Stimulated activated CD8-positive, alpha-beta memory T cell treated with anti-CD3 and anti-CD28 coated beads, Interleukin-12 subunit alpha, Interleukin-12 subunit beta, amount 100 ng/mL, for 24 hours (primary cell): ENCODE measurements at regions not wholly inside any gene's neighbourhood (a gene's known extent, or its start where the extent isn't known, plus 50 kb on each side); places are given as distances from the start of the nearest gene placed in this dataset.

Source experiments
- DNase-seq: peaks from one replicate; pipeline ENCODE4 v3.0.0-alpha.2; 2020; ENCODE audit errors: extremely low read depth

GRCh38 chr7:45350896-45351295 is 193.3 kb downstream of the RAMP3 start:
- no peak for DNase-seq

- DNase-seq: no peak
These were observed 200.7 kb downstream of the RAMP3 start for GRCh38 chr7:45358287-45358686.

- no peak for DNase-seq
These were observed 201.7 kb downstream of the RAMP3 start for GRCh38 chr7:45359250-45359649.

DNA sequence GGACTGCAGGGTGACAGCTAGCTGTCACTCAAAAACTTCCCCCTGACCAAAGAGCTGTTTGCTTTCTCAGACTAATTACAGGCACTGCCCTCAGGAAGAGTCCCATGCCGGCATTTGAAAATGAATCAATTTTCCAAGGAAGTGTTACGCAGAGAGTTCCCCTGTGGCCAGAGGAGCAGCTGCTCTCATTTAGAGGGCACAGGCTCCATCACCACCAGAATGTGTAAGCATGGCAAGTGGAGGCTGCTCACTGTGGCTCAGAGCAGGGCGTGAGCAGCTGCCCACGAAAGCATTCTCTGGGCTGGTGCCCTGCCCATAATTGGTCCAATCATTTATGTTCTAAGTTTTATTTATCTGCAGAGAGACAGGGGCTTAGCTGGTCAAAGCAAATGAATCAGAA is 202.2 kb downstream of the RAMP3 start:
- DNase-seq: no peak

- no peak for DNase-seq
These were observed 206.1 kb downstream of the RAMP3 start for GRCh38 chr7:45363669-45364068.

- no peak for DNase-seq
These were observed 207.8 kb downstream of the RAMP3 start for GRCh38 chr7:45365341-45365740.

GRCh38 chr7:45366475-45366874 is 207.7 kb upstream of the ADCY1 start:
- DNase-seq: no peak

DNA sequence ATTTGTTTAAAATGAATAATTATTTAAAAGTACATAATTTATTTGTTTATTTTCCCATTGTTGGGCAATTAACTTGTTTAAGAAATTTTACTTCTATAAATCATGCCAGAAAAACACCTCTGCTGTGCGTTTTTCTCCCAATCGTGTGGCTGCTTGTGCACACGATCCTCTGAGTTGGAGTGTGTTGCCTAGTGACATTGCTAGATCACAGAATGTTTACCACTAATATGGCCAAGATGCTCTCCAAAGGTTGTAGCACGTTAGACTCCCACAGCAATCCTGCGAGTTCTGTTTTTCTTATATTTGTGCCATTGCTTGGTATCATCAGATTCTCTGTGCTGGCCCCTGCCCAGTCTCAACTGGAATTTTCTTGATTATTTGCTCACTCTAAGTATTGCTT is 207.1 kb upstream of the ADCY1 start:
- no peak for DNase-seq

DNA sequence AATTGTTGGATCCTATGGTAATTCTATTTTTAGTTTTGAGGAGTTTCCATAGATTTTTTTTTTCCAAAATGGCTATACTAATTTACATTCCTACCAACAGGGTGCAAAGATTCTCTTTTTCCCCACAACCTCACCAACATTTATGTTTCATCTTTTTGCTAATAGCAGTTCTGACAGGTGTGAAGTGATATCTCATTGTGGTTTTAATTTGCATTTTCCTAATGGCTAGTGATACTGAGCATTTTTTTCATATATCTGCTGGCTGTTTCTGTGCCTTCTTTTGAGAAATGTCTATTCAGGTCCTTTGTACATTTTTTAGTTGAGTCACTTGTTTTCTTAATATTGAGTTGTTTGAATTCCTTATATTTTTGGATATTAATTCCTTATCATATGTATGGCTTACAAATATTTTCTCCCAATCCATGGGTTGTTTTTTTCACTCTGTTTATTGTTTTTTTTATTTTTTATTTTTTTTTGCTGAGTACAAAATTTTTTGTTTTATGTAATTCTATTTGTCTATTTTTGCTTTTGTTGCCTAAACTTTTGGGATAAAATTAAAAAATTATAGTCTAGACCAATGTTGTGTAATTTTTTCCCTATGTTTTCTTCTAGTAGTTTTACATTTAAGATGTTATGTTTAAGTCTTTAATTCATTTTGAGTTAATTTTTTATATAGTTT is 205.9 kb upstream of the ADCY1 start:
- no peak for DNase-seq

GRCh38 chr7:45384499-45384898 is 189.7 kb upstream of the ADCY1 start:
- no peak for DNase-seq

GRCh38 chr7:45387837-45388236 is 186.3 kb upstream of the ADCY1 start:
- no peak for DNase-seq

- no peak for DNase-seq
These were observed 184.9 kb upstream of the ADCY1 start for GRCh38 chr7:45389073-45389872.

DNA sequence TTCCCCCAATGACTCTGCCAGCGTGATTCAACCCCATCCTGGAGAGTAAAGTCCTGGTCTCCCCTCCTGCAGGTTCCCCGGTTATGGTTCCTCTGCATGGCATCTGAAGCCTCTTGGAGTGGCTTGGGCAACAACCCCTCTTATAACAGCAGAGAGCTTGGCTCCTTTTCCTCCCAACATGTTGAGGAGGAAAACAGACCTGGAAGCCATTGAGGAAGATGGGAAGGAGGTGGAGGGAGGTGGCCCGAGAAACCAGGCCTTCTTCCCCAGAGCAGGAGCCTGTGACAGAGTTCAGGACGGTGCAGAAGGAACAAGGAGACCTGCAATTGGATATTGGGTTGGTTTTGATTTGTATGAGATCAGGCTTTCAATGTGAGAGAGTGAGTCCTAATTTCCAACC is 184.0 kb upstream of the ADCY1 start:
- no peak for DNase-seq

DNA sequence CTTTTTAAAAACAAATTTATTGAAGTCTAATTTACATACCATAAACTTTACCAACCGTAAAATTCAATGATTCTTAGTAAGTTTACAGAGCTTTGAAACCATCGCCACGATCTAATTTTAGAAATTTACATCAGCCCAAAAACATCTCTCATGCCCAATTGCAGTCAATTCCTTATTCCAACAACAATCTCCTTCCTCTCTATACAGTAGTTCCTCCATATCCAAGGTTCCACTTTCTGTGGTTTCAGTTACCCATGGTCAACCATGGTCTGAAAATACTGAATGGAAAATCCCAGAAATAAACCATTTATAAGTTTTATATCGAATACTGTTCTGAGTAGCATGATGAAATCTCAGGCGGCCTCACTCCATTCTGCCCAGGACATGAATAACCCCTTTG is 183.4 kb upstream of the ADCY1 start:
- no peak for DNase-seq

DNA sequence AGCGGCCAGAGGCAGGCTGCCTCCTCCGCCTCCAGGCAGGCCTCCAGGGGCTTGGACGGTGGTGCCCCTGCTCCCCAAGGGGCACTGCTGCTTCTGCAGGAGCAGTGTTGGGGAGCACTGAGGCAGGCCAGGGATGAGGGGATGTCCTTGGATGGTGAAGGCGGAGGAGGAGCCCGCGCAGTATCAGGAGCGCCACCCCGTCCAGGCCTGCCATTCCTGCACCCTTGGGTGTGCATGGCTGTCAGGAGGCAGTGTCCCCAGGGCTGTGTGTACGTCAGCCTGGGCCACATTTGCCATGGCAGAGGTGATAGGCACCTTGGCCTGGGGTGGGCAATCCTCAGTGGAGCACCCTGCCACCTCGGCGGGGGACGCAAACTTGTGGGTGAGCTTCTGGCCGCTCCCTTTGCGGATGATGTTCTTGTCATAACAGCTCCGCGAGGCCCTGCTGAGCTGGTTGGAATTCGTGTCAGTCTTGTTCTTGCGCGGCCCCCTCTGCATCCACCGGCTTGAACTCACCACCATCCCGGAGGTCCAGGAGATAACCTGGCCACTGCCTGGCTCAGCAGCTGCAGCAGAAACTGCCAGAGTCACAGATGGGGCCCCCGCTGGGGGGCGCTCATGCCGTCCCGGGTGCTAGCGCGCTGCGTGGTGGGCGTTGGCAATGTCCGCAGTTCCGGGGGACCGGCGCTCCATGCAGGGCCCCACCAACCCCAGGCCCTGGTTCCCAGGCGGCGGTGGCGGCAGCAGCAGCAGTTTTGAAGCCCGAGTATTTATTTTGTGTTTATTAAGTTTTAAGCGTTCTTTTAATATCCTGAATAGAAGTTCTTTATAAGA is 182.3 kb upstream of the ADCY1 start:
- DNase-seq: no peak

- DNase-seq: no peak
These were observed 180.0 kb upstream of the ADCY1 start for GRCh38 chr7:45394117-45394708.

- DNase-seq: no peak
These were observed 175.1 kb upstream of the ADCY1 start for GRCh38 chr7:45399069-45399468.

- DNase-seq: no peak
These were observed 173.5 kb upstream of the ADCY1 start for GRCh38 chr7:45400680-45401079.

GRCh38 chr7:45401155-45401554 is 173.0 kb upstream of the ADCY1 start:
- no peak for DNase-seq

DNA sequence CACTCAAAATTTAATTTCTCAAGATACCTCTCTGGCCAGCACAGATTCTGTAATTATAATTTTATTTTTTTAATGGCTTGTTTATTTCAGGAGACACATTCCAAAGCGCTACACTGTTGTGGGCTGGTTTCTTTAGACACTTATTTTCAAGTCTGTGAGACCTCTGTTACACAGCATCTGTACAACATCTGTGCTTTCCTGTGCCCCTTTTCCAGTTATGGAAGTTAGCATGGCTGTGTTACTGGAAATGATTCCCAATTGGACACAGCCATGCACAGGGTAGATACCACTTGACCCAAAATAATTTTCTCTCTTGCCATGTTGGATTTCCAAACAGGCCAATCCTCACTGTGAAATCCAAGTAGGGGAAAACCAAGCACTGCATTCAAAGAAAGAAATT is 172.3 kb upstream of the ADCY1 start:
- no peak for DNase-seq

GRCh38 chr7:45402480-45403218 is 171.5 kb upstream of the ADCY1 start:
- no peak for DNase-seq

DNA sequence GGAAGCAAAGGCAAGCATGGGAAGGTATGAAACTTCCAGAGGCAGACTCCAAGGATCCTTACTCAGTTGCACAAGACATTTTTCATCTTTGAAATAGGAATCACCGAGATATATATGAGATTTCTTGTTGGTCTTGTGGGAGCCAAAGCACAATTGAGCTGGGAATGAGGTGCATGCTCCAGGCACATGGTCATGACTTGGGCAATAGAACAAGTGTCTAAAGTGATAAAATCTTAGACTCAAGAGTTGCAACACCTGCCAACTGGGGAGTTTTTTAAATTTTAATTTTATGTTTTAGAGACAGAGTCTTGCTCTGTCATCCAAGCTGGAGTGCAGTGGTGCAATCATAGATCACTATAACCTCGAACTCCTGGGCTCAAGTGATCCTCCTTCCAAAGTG is 169.5 kb upstream of the ADCY1 start:
- no peak for DNase-seq
